ENCODE measurements at regions not wholly inside any gene's neighbourhood (a gene's known extent, or its start where the extent isn't known, plus 50 kb on each side); places are given as distances from the start of the nearest gene placed in this dataset.

DNA sequence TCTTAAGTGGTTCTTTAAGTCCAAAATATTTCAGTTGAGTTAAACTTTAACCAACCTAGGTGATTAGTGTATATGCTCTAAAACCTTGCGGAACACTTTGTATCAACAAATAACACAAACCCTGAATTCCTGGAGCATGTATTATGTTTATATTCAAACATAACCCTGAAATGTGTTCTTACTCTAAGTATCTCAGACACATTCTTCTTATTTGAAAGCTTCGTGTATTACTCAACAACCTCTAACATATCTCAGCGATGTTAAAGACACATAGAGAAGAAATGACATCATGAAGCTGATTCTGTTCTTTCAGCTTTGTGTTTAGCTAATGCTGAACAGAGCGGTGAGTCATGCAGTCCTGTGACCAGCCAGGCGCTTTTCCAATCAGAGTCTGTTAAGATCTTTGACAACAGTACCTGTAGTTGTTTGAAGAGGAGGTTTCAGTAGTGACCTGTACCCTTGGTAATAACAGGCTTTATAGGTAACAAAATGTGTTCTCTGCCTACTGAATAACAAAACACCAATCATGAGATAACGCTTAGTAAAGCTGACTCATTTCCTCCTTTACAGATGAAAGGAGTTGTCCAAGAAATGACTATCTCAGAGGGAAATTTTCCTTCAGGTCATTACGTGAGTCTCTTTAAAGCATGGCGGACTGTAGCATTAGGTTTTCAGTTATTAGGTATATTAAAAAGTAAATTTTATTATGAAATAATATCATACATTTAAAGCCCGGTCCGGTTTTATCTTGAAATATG, 67.3 kb upstream of the KLF6 start:
- no peaks in the 10 kb centered on the region for H4K20me1 ChIP-seq (ENCODE audit: control insufficient read depth, extremely low read depth, insufficient read depth, low read length)
- H3K4me1 ChIP-seq (ENCODE audit: control insufficient read depth, extremely low read depth, insufficient read depth, low read length), result peaks cover 51% of the 10 kb centered on the region
- no peaks in the 10 kb centered on the region for H3K36me3 ChIP-seq (ENCODE audit: control insufficient read depth in 2 of 2, extremely low read depth in 1 of 2, insufficient read depth in 2 of 2, low read length in 2 of 2)
- H3K4me2 ChIP-seq (ENCODE audit: control insufficient read depth, extremely low read depth, insufficient read depth, low read depth, low read length), result peak overlapping the region; percentile 56
- peak; percentile 94 for FAIRE-seq
- dilution Hi-C loops (cut with MboI; ENCODE audit: extremely low pct_ligation_motif_present, low sequenced_read_pairs), result no loop called here
- no peaks in the 10 kb centered on the region for H3K79me2 ChIP-seq (ENCODE audit: control insufficient read depth, insufficient read depth, low read length)
- H3K9me3 ChIP-seq (ENCODE audit: control insufficient read depth, low read depth, low read length), result no peaks in the 10 kb centered on the region
- peak overlapping the region; percentile 96 for H3K27ac ChIP-seq (ENCODE audit: control insufficient read depth, insufficient read depth, low read length)
- peak; percentile 99 for DNase-seq (ENCODE audit: low read depth, low spot score)
- TF ChIP-seq EZH2 (IDR thresholded peaks at IDR 0.05; ENCODE audit: low read length) (no peak), CTCF (optimal IDR thresholded peaks at IDR 0.05 in 1 of 3, IDR thresholded peaks at IDR 0.05 in 1 of 3, conservative IDR thresholded peaks at IDR 0.05 in 1 of 3; ENCODE audit: extremely low read depth in 1 of 3, insufficient read depth in 2 of 3, low read length in 3 of 3) (no peak)
- H3K4me3 ChIP-seq (ENCODE audit: control insufficient read depth in 2 of 3, extremely low read depth in 1 of 3, insufficient read depth in 2 of 3, low read depth in 1 of 3, low read length in 3 of 3), result no peak overlapping the region
- peak overlapping the region; percentile 75 for H3K9ac ChIP-seq (ENCODE audit: control insufficient read depth, extremely low read depth, insufficient read depth, low read length)
- H2AFZ ChIP-seq (ENCODE audit: control insufficient read depth, low read length), result no peak overlapping the region
- no peaks in the 10 kb centered on the region for H3K27me3 ChIP-seq (ENCODE audit: control insufficient read depth, extremely low read depth, insufficient read depth, low read length)
- no peaks in the 10 kb centered on the region for H3K9me1 ChIP-seq (ENCODE audit: control insufficient read depth, extremely low read depth, insufficient read depth, low read length)

- Histone ChIP-seq H3K36me3 (ENCODE audit: control insufficient read depth in 2 of 2, extremely low read depth in 1 of 2, insufficient read depth in 2 of 2, low read length in 2 of 2) (no peaks in the 10 kb centered on the region), H3K27me3 (ENCODE audit: control insufficient read depth, extremely low read depth, insufficient read depth, low read length) (no peaks in the 10 kb centered on the region), H4K20me1 (ENCODE audit: control insufficient read depth, extremely low read depth, insufficient read depth, low read length) (no peaks in the 10 kb centered on the region), H3K9ac (ENCODE audit: control insufficient read depth, extremely low read depth, insufficient read depth, low read length) (peak overlapping the region; percentile 75), H3K27ac (ENCODE audit: control insufficient read depth, insufficient read depth, low read length) (peak overlapping the region; percentile 96), H3K4me2 (ENCODE audit: control insufficient read depth, extremely low read depth, insufficient read depth, low read depth, low read length) (peak overlapping the region; percentile 56), H2AFZ (ENCODE audit: control insufficient read depth, low read length) (no peak overlapping the region), H3K9me1 (ENCODE audit: control insufficient read depth, extremely low read depth, insufficient read depth, low read length) (no peaks in the 10 kb centered on the region), H3K9me3 (ENCODE audit: control insufficient read depth, low read depth, low read length) (no peaks in the 10 kb centered on the region), H3K79me2 (ENCODE audit: control insufficient read depth, insufficient read depth, low read length) (no peaks in the 10 kb centered on the region), H3K4me3 (ENCODE audit: control insufficient read depth in 2 of 3, extremely low read depth in 1 of 3, insufficient read depth in 2 of 3, low read depth in 1 of 3, low read length in 3 of 3) (no peak overlapping the region), H3K4me1 (ENCODE audit: control insufficient read depth, extremely low read depth, insufficient read depth, low read length) (peaks cover 51% of the 10 kb centered on the region)
- dilution Hi-C loops (cut with MboI; ENCODE audit: extremely low pct_ligation_motif_present, low sequenced_read_pairs), result no loop called here
- DNase-seq (ENCODE audit: low read depth, low spot score), result peak; percentile 56
- TF ChIP-seq EZH2 (IDR thresholded peaks at IDR 0.05; ENCODE audit: low read length), result no peak
- no peak for TF ChIP-seq CTCF (optimal IDR thresholded peaks at IDR 0.05 in 1 of 3, IDR thresholded peaks at IDR 0.05 in 1 of 3, conservative IDR thresholded peaks at IDR 0.05 in 1 of 3; ENCODE audit: extremely low read depth in 1 of 3, insufficient read depth in 2 of 3, low read length in 3 of 3)
- FAIRE-seq, result peak; percentile 76
Measured at GRCh38 chr10:3850999-3851937, 66.3 kb upstream of the KLF6 start.

All from keratinocyte (primary cell).